HL-60 (cell line): ENCODE measurements at regions not wholly inside any gene's neighbourhood (a gene's known extent, or its start where the extent isn't known, plus 50 kb on each side); places are given as distances from the start of the nearest gene placed in this dataset.

ENCODE experiments used
- DNase-seq, 2 experiments: peaks; one replicate each; pipeline ENCODE4 v3.0.0-alpha.2; 2010 to 2020; ENCODE audit warnings: low read depth in 1 of 2, low spot score in 1 of 2
- H3K27ac ChIP-seq: fragments of 250-450 bp; sonication (Bioruptor Pico); replicated peaks from 2 replicates; pipeline ENCODE4 v1.5.1; 2020; ENCODE audit warnings: mild to moderate bottlenecking, moderate library complexity
- H3K27me3 ChIP-seq: fragments of 250-450 bp; sonication (Bioruptor Pico); 2 replicates; pipeline ENCODE4 v1.5.1; 2021; ENCODE audit warnings: mild to moderate bottlenecking, moderate library complexity; ENCODE audit not compliant: insufficient read depth, poor library complexity, severe bottlenecking
- H3K4me3 ChIP-seq: replicated peaks from 2 replicates; pipeline ENCODE4 v1.5.1; 2011; ENCODE audit warnings: mild to moderate bottlenecking, control low read depth, low read length; ENCODE audit not compliant: insufficient read depth
- GABPA ChIP-seq: IDR thresholded peaks from 2 replicates; pipeline ENCODE4 v1.6.1; 2012; ENCODE audit warnings: low read depth
- POLR2AphosphoS5 ChIP-seq: IDR thresholded peaks from 2 replicates; pipeline ENCODE4 v1.6.1; 2012; ENCODE audit warnings: low read depth
- SPI1 ChIP-seq: IDR thresholded peaks from 2 replicates; pipeline ENCODE4 v1.6.1; 2012; ENCODE audit warnings: low read depth, mild to moderate bottlenecking, borderline replicate concordance
- TF ChIP-seq, protein P1 (sequence below): IDR thresholded peaks from one replicate; pipeline ENCODE4 v1.5.1; 2011; ENCODE audit warnings: low read length, control low read depth, inconsistent platforms; ENCODE audit not compliant: insufficient read depth
- TF ChIP-seq, protein P2 (sequence below): IDR thresholded peaks from 2 replicates; pipeline ENCODE4 v1.6.1; 2012; ENCODE audit warnings: low read depth; ENCODE audit not compliant: insufficient replicate concordance

DNA sequence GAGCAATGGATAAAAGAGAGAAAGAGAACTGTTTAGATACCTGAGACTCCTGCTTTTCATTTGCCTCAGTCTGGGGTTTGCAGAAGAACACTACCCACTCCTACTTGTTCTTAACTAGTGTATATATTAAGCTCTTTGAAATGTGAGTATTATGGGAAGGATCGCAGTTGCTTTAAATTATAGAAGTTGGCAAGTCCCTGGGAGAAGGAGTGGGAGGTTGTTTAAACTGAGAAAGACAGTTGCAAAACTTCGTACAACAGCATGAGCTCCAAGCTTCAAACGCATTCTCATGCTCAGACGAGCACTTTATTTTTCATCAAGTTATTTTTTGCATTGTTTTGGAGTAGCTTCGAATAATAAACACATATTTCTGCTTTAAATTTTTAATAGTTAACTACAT, 88.1 kb upstream of the C1QTNF7 start:
- H3K27ac ChIP-seq: no peak overlapping the region
- no peak overlapping the region for H3K4me3 ChIP-seq
- H3K27me3 ChIP-seq: no peaks in the 10 kb centered on the region
- DNase-seq: no peak
- no peak for TF ChIP-seq POLR2AphosphoS5
- TF ChIP-seq SPI1: no peak
- TF ChIP-seq, protein P1, sequence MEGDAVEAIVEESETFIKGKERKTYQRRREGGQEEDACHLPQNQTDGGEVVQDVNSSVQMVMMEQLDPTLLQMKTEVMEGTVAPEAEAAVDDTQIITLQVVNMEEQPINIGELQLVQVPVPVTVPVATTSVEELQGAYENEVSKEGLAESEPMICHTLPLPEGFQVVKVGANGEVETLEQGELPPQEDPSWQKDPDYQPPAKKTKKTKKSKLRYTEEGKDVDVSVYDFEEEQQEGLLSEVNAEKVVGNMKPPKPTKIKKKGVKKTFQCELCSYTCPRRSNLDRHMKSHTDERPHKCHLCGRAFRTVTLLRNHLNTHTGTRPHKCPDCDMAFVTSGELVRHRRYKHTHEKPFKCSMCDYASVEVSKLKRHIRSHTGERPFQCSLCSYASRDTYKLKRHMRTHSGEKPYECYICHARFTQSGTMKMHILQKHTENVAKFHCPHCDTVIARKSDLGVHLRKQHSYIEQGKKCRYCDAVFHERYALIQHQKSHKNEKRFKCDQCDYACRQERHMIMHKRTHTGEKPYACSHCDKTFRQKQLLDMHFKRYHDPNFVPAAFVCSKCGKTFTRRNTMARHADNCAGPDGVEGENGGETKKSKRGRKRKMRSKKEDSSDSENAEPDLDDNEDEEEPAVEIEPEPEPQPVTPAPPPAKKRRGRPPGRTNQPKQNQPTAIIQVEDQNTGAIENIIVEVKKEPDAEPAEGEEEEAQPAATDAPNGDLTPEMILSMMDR: no peak
- no peak for TF ChIP-seq GABPA
- TF ChIP-seq, protein P2, sequence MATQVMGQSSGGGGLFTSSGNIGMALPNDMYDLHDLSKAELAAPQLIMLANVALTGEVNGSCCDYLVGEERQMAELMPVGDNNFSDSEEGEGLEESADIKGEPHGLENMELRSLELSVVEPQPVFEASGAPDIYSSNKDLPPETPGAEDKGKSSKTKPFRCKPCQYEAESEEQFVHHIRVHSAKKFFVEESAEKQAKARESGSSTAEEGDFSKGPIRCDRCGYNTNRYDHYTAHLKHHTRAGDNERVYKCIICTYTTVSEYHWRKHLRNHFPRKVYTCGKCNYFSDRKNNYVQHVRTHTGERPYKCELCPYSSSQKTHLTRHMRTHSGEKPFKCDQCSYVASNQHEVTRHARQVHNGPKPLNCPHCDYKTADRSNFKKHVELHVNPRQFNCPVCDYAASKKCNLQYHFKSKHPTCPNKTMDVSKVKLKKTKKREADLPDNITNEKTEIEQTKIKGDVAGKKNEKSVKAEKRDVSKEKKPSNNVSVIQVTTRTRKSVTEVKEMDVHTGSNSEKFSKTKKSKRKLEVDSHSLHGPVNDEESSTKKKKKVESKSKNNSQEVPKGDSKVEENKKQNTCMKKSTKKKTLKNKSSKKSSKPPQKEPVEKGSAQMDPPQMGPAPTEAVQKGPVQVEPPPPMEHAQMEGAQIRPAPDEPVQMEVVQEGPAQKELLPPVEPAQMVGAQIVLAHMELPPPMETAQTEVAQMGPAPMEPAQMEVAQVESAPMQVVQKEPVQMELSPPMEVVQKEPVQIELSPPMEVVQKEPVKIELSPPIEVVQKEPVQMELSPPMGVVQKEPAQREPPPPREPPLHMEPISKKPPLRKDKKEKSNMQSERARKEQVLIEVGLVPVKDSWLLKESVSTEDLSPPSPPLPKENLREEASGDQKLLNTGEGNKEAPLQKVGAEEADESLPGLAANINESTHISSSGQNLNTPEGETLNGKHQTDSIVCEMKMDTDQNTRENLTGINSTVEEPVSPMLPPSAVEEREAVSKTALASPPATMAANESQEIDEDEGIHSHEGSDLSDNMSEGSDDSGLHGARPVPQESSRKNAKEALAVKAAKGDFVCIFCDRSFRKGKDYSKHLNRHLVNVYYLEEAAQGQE: no peak

DNA sequence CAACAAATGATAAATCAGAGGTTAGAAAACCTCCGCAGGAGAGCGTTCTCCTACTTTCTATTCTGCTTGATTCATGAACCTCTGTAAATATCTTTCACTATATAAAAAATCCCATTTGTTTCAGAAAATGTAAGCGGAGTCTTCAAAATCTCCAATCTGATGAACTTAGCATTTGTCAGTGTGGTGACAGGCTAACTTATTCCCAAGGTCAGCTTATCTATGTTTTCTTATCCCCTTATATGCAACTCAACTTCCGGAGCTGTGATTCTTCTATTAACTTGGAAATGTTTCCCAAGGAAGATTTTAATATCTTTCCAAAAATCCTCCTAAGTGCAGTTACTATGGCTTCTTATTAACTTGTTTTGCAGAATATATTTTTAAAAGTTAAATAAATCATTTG, 87.5 kb upstream of the C1QTNF7 start:
- no peaks in the 10 kb centered on the region for H3K27me3 ChIP-seq
- H3K4me3 ChIP-seq: no peak overlapping the region
- TF ChIP-seq GABPA: no peak
- TF ChIP-seq, protein P2: no peak
- no peak for TF ChIP-seq POLR2AphosphoS5
- TF ChIP-seq, protein P1: no peak
- no peak for TF ChIP-seq SPI1
- no peak overlapping the region for H3K27ac ChIP-seq
- DNase-seq: no peak

DNA sequence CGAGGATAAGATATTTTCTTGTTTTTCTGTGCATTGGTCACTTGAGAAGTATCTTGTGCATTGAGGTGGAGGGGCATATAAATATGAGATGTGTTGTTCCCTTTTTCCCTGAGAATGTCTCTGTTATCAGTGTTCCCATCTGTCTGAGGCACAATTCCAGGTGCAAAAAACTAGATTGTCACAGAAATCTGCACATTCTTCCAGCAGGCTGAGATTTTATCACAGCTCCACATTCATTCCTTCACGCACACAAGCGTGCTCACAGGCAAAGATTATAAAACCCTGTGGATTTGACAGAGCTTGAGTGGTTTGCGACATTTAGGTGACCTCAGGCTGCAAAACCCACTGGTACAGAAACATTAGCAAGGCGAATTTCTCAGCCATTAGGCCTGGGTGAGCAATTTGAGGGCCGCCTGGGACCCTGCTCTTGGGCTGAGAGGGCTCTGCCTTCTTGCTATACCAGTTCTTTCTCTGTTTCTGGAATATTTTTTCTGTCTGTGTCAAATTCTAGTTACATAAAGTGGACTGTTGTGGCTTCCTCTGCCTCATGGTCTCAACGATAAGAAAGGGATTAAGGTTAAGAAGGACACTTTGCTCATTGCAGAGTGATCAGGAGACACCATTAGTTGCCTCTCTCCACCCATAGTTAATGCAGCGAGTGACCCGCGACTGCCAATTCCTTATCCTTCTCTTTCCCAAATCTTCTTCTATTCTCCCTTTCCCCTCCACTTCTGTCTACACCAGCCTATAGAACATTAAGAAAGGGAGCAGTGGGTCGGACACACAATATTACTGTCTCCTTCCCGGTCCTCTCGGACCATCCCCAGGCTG, 86.7 kb upstream of the C1QTNF7 start:
- Histone ChIP-seq H3K27me3 (no peaks in the 10 kb centered on the region), H3K27ac (no peak overlapping the region), H3K4me3 (no peak overlapping the region)
- TF ChIP-seq, protein P1: no peak
- no peak for TF ChIP-seq POLR2AphosphoS5
- TF ChIP-seq SPI1: no peak
- TF ChIP-seq GABPA: no peak
- TF ChIP-seq, protein P2: no peak
- no peak for DNase-seq
